ENCODE measurements at regions not wholly inside any gene's neighbourhood (a gene's known extent, or its start where the extent isn't known, plus 50 kb on each side); places are given as distances from the start of the nearest gene placed in this dataset.
"Not testable (repeated sequence)": the region's sequence is repeated elsewhere in the genome, so short reads cannot be mapped to it uniquely, and the experiment has no call there.

GRCh38 chr2:220337611-220338440 lies 710.4 kb downstream of the SLC4A3 start:
- no peaks in the 10 kb centered on the region for H3K4me1 Mint-ChIP-seq (ENCODE audit: low read depth)
- H3K36me3 Mint-ChIP-seq (ENCODE audit: low read depth) = no peaks in the 10 kb centered on the region
- H3K4me3 Mint-ChIP-seq = no peak overlapping the region
- H3K27ac Mint-ChIP-seq = no peak overlapping the region
- no peaks in the 10 kb centered on the region for H3K9me3 Mint-ChIP-seq
- DNase-seq = no peak
- no peaks in the 10 kb centered on the region for H3K27me3 Mint-ChIP-seq

- H3K27me3 Mint-ChIP-seq = no peaks in the 10 kb centered on the region
- no peak overlapping the region for H3K27ac Mint-ChIP-seq
- no peak for DNase-seq
- peaks cover under 1% of the 10 kb centered on the region for H3K9me3 Mint-ChIP-seq
- H3K36me3 Mint-ChIP-seq (ENCODE audit: low read depth) = no peaks in the 10 kb centered on the region
- H3K4me3 Mint-ChIP-seq = no peak overlapping the region
- H3K4me1 Mint-ChIP-seq (ENCODE audit: low read depth) = no peaks in the 10 kb centered on the region
Measured at GRCh38 chr2:220341014-220341413, 713.6 kb downstream of the SLC4A3 start.

DNA sequence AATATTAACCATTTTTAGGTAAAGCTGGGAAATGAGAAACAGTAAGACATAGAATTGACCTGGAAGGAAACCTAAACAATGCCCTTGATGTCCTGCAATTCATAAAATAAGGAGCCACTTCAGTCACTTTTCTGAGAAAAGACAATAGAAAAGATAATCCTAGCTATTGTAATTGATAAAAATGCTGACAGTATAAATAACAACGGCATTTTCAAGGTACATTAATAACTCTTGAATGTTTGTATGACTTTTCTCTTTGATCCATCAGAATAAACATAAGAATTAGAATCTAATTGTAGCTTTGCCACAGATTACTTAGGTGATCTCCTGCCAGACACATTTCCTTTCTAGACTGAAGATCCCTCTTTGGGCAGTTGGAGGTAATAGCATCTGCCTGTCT lies 719.5 kb downstream of the SLC4A3 start:
- no peak for DNase-seq
- H3K9me3 Mint-ChIP-seq = peaks cover 2% of the 10 kb centered on the region
- no peaks in the 10 kb centered on the region for H3K4me1 Mint-ChIP-seq (ENCODE audit: low read depth)
- no peak overlapping the region for H3K27ac Mint-ChIP-seq
- no peaks in the 10 kb centered on the region for H3K27me3 Mint-ChIP-seq
- no peak overlapping the region for H3K4me3 Mint-ChIP-seq
- no peaks in the 10 kb centered on the region for H3K36me3 Mint-ChIP-seq (ENCODE audit: low read depth)

DNA sequence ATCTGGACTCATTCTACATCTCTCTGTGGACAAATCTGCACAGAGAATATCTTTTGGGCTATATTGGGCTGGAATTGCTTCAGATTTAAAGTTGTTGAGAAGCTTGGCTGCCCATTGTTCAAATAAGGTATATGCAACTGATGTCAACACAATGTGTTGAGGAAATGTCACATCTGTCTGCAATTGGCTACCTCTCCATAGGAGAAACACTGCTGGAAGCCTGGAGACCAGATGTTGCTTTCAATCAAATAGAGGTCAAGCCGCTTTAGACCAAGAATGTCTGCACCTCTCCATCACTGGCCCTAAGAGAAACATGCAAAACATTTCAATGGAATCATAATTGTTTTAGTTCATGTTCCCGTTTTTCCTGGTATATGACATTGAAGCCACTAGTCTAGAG lies 720.2 kb downstream of the SLC4A3 start:
- H3K27me3 Mint-ChIP-seq = no peaks in the 10 kb centered on the region
- peaks cover 2% of the 10 kb centered on the region for H3K9me3 Mint-ChIP-seq
- H3K36me3 Mint-ChIP-seq (ENCODE audit: low read depth) = no peaks in the 10 kb centered on the region
- no peak overlapping the region for H3K4me3 Mint-ChIP-seq
- H3K4me1 Mint-ChIP-seq (ENCODE audit: low read depth) = no peaks in the 10 kb centered on the region
- H3K27ac Mint-ChIP-seq = no peak overlapping the region
- DNase-seq = no peak

DNA sequence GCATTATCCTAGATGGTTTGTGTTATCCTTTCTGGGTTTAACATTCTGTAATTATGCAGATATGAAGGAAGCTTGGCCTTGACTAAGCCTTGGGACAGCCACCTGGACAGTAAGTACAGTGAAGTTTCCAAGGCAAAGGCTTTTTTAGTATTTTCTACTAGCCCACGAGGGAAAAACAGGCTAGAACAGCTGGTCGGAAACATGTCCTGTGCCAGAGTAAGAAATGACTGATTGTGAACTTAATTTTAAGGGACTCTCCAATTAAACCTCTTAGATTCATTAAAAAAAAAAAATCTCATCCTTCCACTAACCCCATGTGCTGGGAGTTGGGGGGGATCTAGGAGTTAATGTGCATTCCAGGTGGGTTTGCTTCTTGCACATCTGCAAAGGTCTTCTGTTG lies 720.8 kb downstream of the SLC4A3 start:
- peaks cover 2% of the 10 kb centered on the region for H3K9me3 Mint-ChIP-seq
- no peak for DNase-seq
- H3K27me3 Mint-ChIP-seq = no peaks in the 10 kb centered on the region
- no peak overlapping the region for H3K4me3 Mint-ChIP-seq
- H3K4me1 Mint-ChIP-seq (ENCODE audit: low read depth) = no peaks in the 10 kb centered on the region
- H3K27ac Mint-ChIP-seq = no peak overlapping the region
- no peaks in the 10 kb centered on the region for H3K36me3 Mint-ChIP-seq (ENCODE audit: low read depth)

GRCh38 chr2:220353897-220354296 lies 726.5 kb downstream of the SLC4A3 start:
- no peak for DNase-seq
- Mint-ChIP-seq H3K36me3 (ENCODE audit: low read depth) (no peaks in the 10 kb centered on the region), H3K4me3 (no peak overlapping the region), H3K4me1 (ENCODE audit: low read depth) (no peaks in the 10 kb centered on the region), H3K27ac (no peak overlapping the region), H3K9me3 (no peaks in the 10 kb centered on the region), H3K27me3 (no peaks in the 10 kb centered on the region)

GRCh38 chr2:220356076-220356475 lies 728.6 kb downstream of the SLC4A3 start:
- Mint-ChIP-seq H3K27ac (no peak overlapping the region), H3K4me1 (ENCODE audit: low read depth) (no peaks in the 10 kb centered on the region), H3K27me3 (no peaks in the 10 kb centered on the region)

GRCh38 chr2:220365023-220365422 lies 737.6 kb downstream of the SLC4A3 start:
- Mint-ChIP-seq H3K36me3 (ENCODE audit: low read depth) (no peaks in the 10 kb centered on the region), H3K27me3 (no peaks in the 10 kb centered on the region), H3K27ac (no peak overlapping the region), H3K9me3 (peaks cover 5% of the 10 kb centered on the region), H3K4me3 (no peak overlapping the region), H3K4me1 (ENCODE audit: low read depth) (no peaks in the 10 kb centered on the region)
- DNase-seq = no peak

More at GRCh38 chr2:220356076-220356475, 728.6 kb downstream of the SLC4A3 start:
- Mint-ChIP-seq H3K36me3 (ENCODE audit: low read depth) (no peaks in the 10 kb centered on the region), H3K9me3 (no peaks in the 10 kb centered on the region), H3K4me3 (no peak overlapping the region)
- DNase-seq = no peak

DNA sequence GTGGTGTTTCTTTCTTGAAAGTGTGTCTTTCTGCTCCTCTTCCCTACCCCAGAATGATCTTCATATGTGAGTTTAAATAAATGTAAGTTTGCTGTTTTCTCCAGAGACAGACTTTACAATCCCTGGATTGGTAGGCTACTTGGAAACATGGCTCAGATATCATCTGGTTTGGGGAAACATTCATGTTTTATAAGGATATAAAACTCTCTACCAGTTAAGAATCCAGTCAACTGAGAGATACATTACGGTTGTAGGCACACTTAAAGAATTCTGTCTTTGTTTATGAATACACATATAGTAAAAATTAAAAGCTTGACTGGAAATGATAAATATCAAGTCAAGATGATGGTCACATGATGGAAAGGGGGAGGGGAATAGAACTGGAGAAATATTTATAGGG lies 739.3 kb downstream of the SLC4A3 start:
- Mint-ChIP-seq H3K4me1 (ENCODE audit: low read depth) (no peaks in the 10 kb centered on the region), H3K36me3 (ENCODE audit: low read depth) (no peaks in the 10 kb centered on the region), H3K27ac (no peak overlapping the region), H3K27me3 (no peaks in the 10 kb centered on the region), H3K9me3 (peaks cover 6% of the 10 kb centered on the region), H3K4me3 (no peak overlapping the region)
- DNase-seq = no peak

DNA sequence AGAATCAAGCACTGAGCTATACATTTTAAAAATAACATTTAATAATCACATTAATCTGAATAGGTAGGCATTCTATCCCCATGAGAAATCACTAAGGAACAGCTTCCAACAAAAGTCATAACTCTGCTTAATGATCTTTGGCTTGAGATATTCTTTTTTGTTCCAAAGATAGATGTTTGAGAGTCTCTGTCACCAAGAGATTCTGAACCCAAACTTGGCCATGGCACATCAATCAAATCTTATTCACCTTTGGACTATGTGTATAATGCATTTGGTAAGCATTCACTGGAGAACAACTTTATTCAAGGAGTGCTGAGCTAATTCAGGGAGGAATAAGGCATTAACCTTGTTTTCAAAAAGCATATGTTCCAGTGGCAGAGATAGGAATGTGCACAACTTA lies 743.3 kb downstream of the SLC4A3 start:
- peaks cover 3% of the 10 kb centered on the region for H3K9me3 Mint-ChIP-seq
- H3K4me1 Mint-ChIP-seq (ENCODE audit: low read depth) = no peaks in the 10 kb centered on the region
- H3K4me3 Mint-ChIP-seq = no peak overlapping the region
- DNase-seq = no peak
- no peaks in the 10 kb centered on the region for H3K27me3 Mint-ChIP-seq
- H3K27ac Mint-ChIP-seq = no peak overlapping the region
- no peaks in the 10 kb centered on the region for H3K36me3 Mint-ChIP-seq (ENCODE audit: low read depth)

DNA sequence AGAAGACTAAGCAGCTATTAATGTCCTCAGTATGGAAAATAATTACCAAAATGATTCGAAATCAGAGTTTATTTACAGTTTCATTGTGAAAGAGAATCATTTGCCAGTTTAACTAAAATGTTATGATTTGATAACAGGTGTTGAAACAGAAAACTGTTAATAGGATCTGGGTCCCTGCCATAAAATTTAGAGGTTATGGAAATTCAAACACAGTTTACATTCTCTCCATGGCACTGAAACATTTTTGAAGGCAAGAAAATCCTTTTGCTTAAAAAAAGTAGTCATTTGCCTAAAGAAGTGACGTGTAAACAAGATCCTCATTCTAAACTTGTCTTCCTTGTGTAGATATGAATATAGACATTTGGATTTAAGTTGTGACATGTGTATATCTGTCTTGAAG lies 743.8 kb downstream of the SLC4A3 start:
- H3K9me3 Mint-ChIP-seq = peaks cover 3% of the 10 kb centered on the region
- H3K36me3 Mint-ChIP-seq (ENCODE audit: low read depth) = no peaks in the 10 kb centered on the region
- H3K4me3 Mint-ChIP-seq = no peak overlapping the region
- no peak for DNase-seq
- H3K27me3 Mint-ChIP-seq = no peaks in the 10 kb centered on the region
- H3K4me1 Mint-ChIP-seq (ENCODE audit: low read depth) = no peaks in the 10 kb centered on the region
- H3K27ac Mint-ChIP-seq = no peak overlapping the region

- no peaks in the 10 kb centered on the region for H3K36me3 Mint-ChIP-seq (ENCODE audit: low read depth)
- no peak overlapping the region for H3K27ac Mint-ChIP-seq
- H3K9me3 Mint-ChIP-seq = peaks cover 3% of the 10 kb centered on the region
- no peak overlapping the region for H3K4me3 Mint-ChIP-seq
- H3K27me3 Mint-ChIP-seq = no peaks in the 10 kb centered on the region
- DNase-seq = no peak
- H3K4me1 Mint-ChIP-seq (ENCODE audit: low read depth) = no peaks in the 10 kb centered on the region
Measured at GRCh38 chr2:220373878-220374277, 746.4 kb downstream of the SLC4A3 start.

- H3K27me3 Mint-ChIP-seq = no peaks in the 10 kb centered on the region
- no peak overlapping the region for H3K4me3 Mint-ChIP-seq
- no peak for DNase-seq
- no peak overlapping the region for H3K27ac Mint-ChIP-seq
- H3K4me1 Mint-ChIP-seq (ENCODE audit: low read depth) = no peaks in the 10 kb centered on the region
- H3K9me3 Mint-ChIP-seq = peaks cover 3% of the 10 kb centered on the region
- H3K36me3 Mint-ChIP-seq (ENCODE audit: low read depth) = no peaks in the 10 kb centered on the region
Measured at GRCh38 chr2:220374282-220374681, 746.9 kb downstream of the SLC4A3 start.

GRCh38 chr2:220377482-220378155 lies 750.2 kb downstream of the SLC4A3 start:
- H3K9me3 Mint-ChIP-seq = peaks cover 6% of the 10 kb centered on the region
- no peaks in the 10 kb centered on the region for H3K27me3 Mint-ChIP-seq
- no peaks in the 10 kb centered on the region for H3K4me1 Mint-ChIP-seq (ENCODE audit: low read depth)
- H3K27ac Mint-ChIP-seq = no peak overlapping the region
- H3K36me3 Mint-ChIP-seq (ENCODE audit: low read depth) = no peaks in the 10 kb centered on the region
- no peak for DNase-seq
- no peak overlapping the region for H3K4me3 Mint-ChIP-seq

DNA sequence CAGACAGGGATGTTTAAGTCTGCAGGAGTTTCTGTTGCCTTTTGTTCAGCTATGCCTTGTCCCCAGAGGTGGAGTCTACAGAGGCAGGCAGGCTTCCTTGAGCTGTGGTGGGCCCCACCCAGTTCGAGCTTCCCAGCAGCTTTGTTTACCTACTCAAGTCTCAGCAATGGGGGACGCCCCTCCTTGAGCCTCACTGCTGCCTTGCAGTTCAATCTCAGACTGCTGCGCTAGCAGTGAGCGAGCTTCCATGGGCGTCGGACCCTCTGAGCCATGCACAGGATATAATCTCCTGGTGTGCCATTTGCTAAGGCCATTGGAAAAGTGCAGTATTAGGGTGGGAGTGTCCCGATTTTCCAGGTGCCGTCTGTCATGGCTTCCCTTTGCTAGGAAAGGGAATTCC lies 760.3 kb downstream of the SLC4A3 start:
- H3K36me3 Mint-ChIP-seq (ENCODE audit: low read depth); DNase-seq; H3K27me3 Mint-ChIP-seq; H3K27ac Mint-ChIP-seq; H3K4me3 Mint-ChIP-seq; H3K4me1 Mint-ChIP-seq (ENCODE audit: low read depth); H3K9me3 Mint-ChIP-seq: not testable (repeated sequence)

All from activated T-cell treated with anti-CD3 and anti-CD28 coated beads, Interleukin-2, amount 50 U/mL, for 24 hours (primary cell).